ENCODE measurements at regions not wholly inside any gene's neighbourhood (a gene's known extent, or its start where the extent isn't known, plus 50 kb on each side); places are given as distances from the start of the nearest gene placed in this dataset.

DNA sequence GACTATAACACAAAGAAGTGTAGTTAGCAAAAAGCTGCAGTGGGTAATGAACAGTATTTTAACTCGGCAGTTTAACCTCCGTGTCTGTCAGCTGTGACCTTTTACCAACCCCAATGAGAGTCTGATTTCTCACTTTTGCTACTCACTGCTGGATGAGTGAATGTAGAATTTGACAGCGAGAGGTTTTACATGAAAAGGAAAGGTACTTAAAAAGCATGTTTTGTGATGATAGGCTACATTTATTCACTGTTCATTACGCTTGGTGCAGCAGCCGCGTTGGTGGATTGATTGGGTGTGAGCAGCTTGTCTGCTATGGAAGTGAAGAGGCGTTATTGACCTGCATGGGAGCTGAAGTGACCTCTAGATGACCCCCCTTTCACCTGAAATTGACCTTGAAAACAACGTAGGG lies 867.7 kb downstream of the NR2F1-AS1 start:
- no peak overlapping the region for H3K4me3 ChIP-seq
- intact Hi-C loops (cut with DNase I; ENCODE audit: low total_unique reads) = no loop called here
- H3K36me3 ChIP-seq = no peaks in the 10 kb centered on the region
- H3K27ac ChIP-seq = no peak overlapping the region
- no peaks in the 10 kb centered on the region for H3K27me3 ChIP-seq
- no peaks in the 10 kb centered on the region for H3K9me3 ChIP-seq
- TF ChIP-seq, protein P1, sequence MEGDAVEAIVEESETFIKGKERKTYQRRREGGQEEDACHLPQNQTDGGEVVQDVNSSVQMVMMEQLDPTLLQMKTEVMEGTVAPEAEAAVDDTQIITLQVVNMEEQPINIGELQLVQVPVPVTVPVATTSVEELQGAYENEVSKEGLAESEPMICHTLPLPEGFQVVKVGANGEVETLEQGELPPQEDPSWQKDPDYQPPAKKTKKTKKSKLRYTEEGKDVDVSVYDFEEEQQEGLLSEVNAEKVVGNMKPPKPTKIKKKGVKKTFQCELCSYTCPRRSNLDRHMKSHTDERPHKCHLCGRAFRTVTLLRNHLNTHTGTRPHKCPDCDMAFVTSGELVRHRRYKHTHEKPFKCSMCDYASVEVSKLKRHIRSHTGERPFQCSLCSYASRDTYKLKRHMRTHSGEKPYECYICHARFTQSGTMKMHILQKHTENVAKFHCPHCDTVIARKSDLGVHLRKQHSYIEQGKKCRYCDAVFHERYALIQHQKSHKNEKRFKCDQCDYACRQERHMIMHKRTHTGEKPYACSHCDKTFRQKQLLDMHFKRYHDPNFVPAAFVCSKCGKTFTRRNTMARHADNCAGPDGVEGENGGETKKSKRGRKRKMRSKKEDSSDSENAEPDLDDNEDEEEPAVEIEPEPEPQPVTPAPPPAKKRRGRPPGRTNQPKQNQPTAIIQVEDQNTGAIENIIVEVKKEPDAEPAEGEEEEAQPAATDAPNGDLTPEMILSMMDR (IDR thresholded peaks at IDR 0.05) = no peak
- DNase-seq = no peak
- H3K4me1 ChIP-seq = no peaks in the 10 kb centered on the region

DNA sequence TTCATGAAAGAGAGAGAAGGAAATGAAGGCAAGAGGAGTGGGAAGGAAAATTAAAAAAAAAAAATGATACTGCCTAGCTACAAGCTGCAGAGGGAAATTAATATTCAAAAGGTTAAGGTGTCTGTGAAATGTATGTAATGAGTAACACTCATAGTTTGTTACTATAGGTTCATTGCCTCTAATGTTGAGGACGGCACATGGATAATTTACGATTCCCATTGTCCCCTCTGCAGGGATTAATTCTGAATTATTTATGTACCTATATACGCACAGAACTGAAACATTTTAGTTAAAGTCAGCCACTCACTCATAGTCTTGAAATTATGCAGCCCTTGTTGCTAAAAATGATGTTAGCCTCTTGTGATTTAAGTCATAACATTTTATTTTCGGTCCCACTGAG lies 869.1 kb downstream of the NR2F1-AS1 start:
- no peaks in the 10 kb centered on the region for H3K36me3 ChIP-seq
- no peaks in the 10 kb centered on the region for H3K4me1 ChIP-seq
- intact Hi-C loops (cut with DNase I; ENCODE audit: low total_unique reads) = no loop called here
- DNase-seq = no peak
- no peaks in the 10 kb centered on the region for H3K27me3 ChIP-seq
- no peak overlapping the region for H3K27ac ChIP-seq
- no peak overlapping the region for H3K4me3 ChIP-seq
- H3K9me3 ChIP-seq = no peaks in the 10 kb centered on the region
- TF ChIP-seq, protein P1 (IDR thresholded peaks at IDR 0.05) = no peak

DNA sequence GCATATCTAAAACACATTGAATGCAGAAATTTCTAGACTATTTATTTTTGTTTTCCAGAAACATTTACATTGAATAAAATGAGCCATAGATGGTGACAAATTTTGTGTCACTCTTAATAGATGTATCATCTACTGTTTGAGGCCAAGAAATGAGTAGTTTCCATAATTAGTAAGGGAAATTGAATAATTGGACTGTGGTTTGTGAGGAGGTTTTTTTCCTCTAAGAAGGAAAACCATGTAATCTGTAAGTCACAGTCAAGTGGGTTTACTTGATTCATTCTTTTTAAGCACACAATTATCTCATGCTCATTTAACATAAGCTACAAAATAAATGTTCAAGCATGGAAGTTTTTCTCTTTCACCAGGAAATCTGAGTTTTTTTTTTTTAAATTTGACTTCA lies 876.4 kb downstream of the NR2F1-AS1 start:
- intact Hi-C loops (cut with DNase I; ENCODE audit: low total_unique reads) = no loop called here

GRCh38 chr5:92703976-92704375 lies 877.0 kb downstream of the NR2F1-AS1 start:
- H3K27me3 ChIP-seq = no peaks in the 10 kb centered on the region
- TF ChIP-seq, protein P1 (IDR thresholded peaks at IDR 0.05) = no peak
- no peak overlapping the region for H3K27ac ChIP-seq
- H3K4me3 ChIP-seq = no peak overlapping the region
- no peaks in the 10 kb centered on the region for H3K36me3 ChIP-seq
- no peaks in the 10 kb centered on the region for H3K9me3 ChIP-seq
- intact Hi-C loops (cut with DNase I; ENCODE audit: low total_unique reads) = no loop called here
- peaks cover 0 to 9% (median 0%) of the 10 kb centered on the region in 4 donors for H3K4me1 ChIP-seq
- DNase-seq = no peak

More for the DNA sequence above, 876.4 kb downstream of the NR2F1-AS1 start:
- Histone ChIP-seq H3K27ac (no peak overlapping the region), H3K36me3 (no peaks in the 10 kb centered on the region), H3K4me3 (no peak overlapping the region), H3K27me3 (no peaks in the 10 kb centered on the region), H3K9me3 (no peaks in the 10 kb centered on the region), H3K4me1 (peaks cover 0 to 9% (median 0%) of the 10 kb centered on the region in 4 donors)
- DNase-seq = no peak
- TF ChIP-seq, protein P1 (IDR thresholded peaks at IDR 0.05) = no peak

- Histone ChIP-seq H3K27me3 (no peaks in the 10 kb centered on the region), H3K9me3 (no peaks in the 10 kb centered on the region), H3K27ac (no peak overlapping the region), H3K4me1 (no peaks in the 10 kb centered on the region), H3K36me3 (no peaks in the 10 kb centered on the region), H3K4me3 (no peak overlapping the region)
- intact Hi-C loops (cut with DNase I; ENCODE audit: low total_unique reads) = loop anchor here (10.0 kb wide), 1 partner anchor 1229 kb away; no protein-coding TSS in a partner anchor
- no peak for DNase-seq
- TF ChIP-seq, protein P1 (IDR thresholded peaks at IDR 0.05) = no peak
Observed at GRCh38 chr5:92695123-92696003, 885.7 kb downstream of the NR2F1-AS1 start.

All from tibial artery (tissue), 4 donors.